GM12878 (cell line): ENCODE measurements at regions not wholly inside any gene's neighbourhood (a gene's known extent, or its start where the extent isn't known, plus 50 kb on each side); places are given as distances from the start of the nearest gene placed in this dataset.

ENCODE experiments used
- ATAC-seq: fragments of 200-7000 bp; cut with Tn5 transposase; 3 replicates; pipeline ENCODE4 v1.9.1; 2020; ENCODE audit warnings: mild to moderate bottlenecking, moderate library complexity
- BruUV-seq: library from RNA; stranded (reverse); fragments of 400-500 nt; replicated peaks from 2 replicates; lab custom pipeline; 2021; lab: Mats Ljungman, UMichigan
- CTCF ChIA-PET: fragments of 300-600 bp; sonication (Branson Sonifier 250); formaldehyde crosslinking; extraction: SDS; loops from one replicate; lab custom pipeline; 2021; ENCODE audit warnings: inconsistent platforms; lab: Yijun Ruan, JAX
- POLR2A ChIA-PET: fragments of 350-600 bp; formaldehyde crosslinking; extraction: SDS; loops from one replicate; lab custom pipeline; 2021; ENCODE audit warnings: inconsistent platforms; lab: Charles Lee
- RAD21 ChIA-PET: fragments of 300-600 bp; sonication (Branson Sonifier 250); formaldehyde crosslinking; loops from one replicate; lab custom pipeline; 2023; ENCODE audit warnings: antibody characterized with exemption; ENCODE audit not compliant: unreplicated experiment; lab: Charles Lee
- SMC1A ChIA-PET: fragments of 300-600 bp; sonication (Branson Sonifier 250); formaldehyde crosslinking; loops from one replicate; lab custom pipeline; 2023; ENCODE audit not compliant: unreplicated experiment, uncharacterized antibody; lab: Charles Lee
- DNase-seq: peaks from one replicate; pipeline ENCODE4 v3.0.0-alpha.2; 2011; ENCODE audit warnings: low read depth, low spot score
- FAIRE-seq: peaks from 3 replicates; lab custom pipeline; 2011; peaks lifted over from hg19 to GRCh38; lab: Jason Lieb, UNC
- H2AFZ ChIP-seq: 2 replicates; pipeline ENCODE4 v1.6.0; 2011; ENCODE audit warnings: low read depth, low read length, control low read depth; ENCODE audit not compliant: control insufficient read depth
- H3K27ac ChIP-seq: 2 replicates; pipeline ENCODE4 v1.5.1; 2011; ENCODE audit warnings: control low read depth; ENCODE audit not compliant: control insufficient read depth, insufficient read depth
- H3K27me3 ChIP-seq, 2 experiments: replicated peaks in 1 of 2; 2 replicates each; pipeline versions ENCODE4 v1.6.0 to v1.6.1; 2011; ENCODE audit warnings: low read length in 1 of 2; ENCODE audit not compliant: control insufficient read depth in 2 of 2, insufficient read depth in 2 of 2
- H3K36me3 ChIP-seq, 2 experiments: 2 replicates each; pipeline ENCODE4 v1.5.1; 2011; ENCODE audit warnings: low read length in 1 of 2; ENCODE audit not compliant: control insufficient read depth in 2 of 2, insufficient read depth in 2 of 2
- H3K4me1 ChIP-seq: 2 replicates; pipeline ENCODE4 v1.6.1; 2011; ENCODE audit warnings: mild to moderate bottlenecking, low read length, moderate library complexity, mixed read lengths; ENCODE audit not compliant: control insufficient read depth, insufficient read depth
- H3K4me2 ChIP-seq: 2 replicates; pipeline ENCODE4 v1.6.0; 2011; ENCODE audit warnings: control low read depth; ENCODE audit not compliant: control insufficient read depth, insufficient read depth
- H3K4me3 ChIP-seq: fragments of 200-600 bp; sonication (generic); 2 replicates; pipeline ENCODE4 v1.5.1; 2016
- H3K79me2 ChIP-seq: 2 replicates; pipeline ENCODE4 v1.6.0; 2011; ENCODE audit warnings: low read length; ENCODE audit not compliant: control insufficient read depth, insufficient read depth
- H3K9ac ChIP-seq: 2 replicates; pipeline ENCODE4 v1.8.0; 2011; ENCODE audit warnings: low read length, control low read depth, mixed read lengths; ENCODE audit not compliant: control insufficient read depth, insufficient read depth
- H3K9me3 ChIP-seq: replicated peaks from 3 replicates; pipeline ENCODE4 v1.5.1; 2011; ENCODE audit warnings: mild to moderate bottlenecking, low read length; ENCODE audit not compliant: control insufficient read depth, insufficient read depth
- H4K20me1 ChIP-seq: 2 replicates; pipeline ENCODE4 v1.6.0; 2011; ENCODE audit not compliant: control insufficient read depth, insufficient read depth
- CEBPB ChIP-seq, 2 experiments: fragments of 150-350 bp in 1 of 2; IDR thresholded peaks; 2 replicates each; pipeline ENCODE4 v1.6.1; 2012 to 2014; ENCODE audit warnings: low read depth in 2 of 2, low read length in 2 of 2, borderline replicate concordance in 1 of 2, inconsistent platforms in 1 of 2
- CHD1 ChIP-seq: IDR thresholded peaks from 2 replicates; pipeline ENCODE4 v1.6.1; 2012; ENCODE audit warnings: low read depth, low read length, improper control_type of control experiment
- FOS ChIP-seq: IDR thresholded peaks from 3 replicates; pipeline ENCODE4 v1.6.1; 2011; ENCODE audit warnings: borderline replicate concordance; ENCODE audit not compliant: insufficient read length; ENCODE audit errors: extremely low read depth
- HDAC6 ChIP-seq: fragments of 200-600 bp; sonication (generic); IDR thresholded peaks from one replicate; pipeline ENCODE4 v1.8.0; 2017; ENCODE audit warnings: antibody characterized with exemption; ENCODE audit not compliant: unreplicated experiment
- HSF1 ChIP-seq: fragments of 150-350 bp; IDR thresholded peaks from 2 replicates; pipeline ENCODE4 v1.6.1; 2014; ENCODE audit warnings: mild to moderate bottlenecking, low read depth, low read length
- IKZF1 ChIP-seq: fragments of 450-650 bp; conservative IDR thresholded peaks from 2 replicates; pipeline ENCODE4 v1.6.1; 2017; ENCODE audit warnings: antibody characterized with exemption, mild to moderate bottlenecking
- IRF4 ChIP-seq: IDR thresholded peaks from 2 replicates; pipeline ENCODE4 v1.6.1; 2011; ENCODE audit warnings: low read depth, low read length
- POLR2AphosphoS5 ChIP-seq: IDR thresholded peaks from 2 replicates; pipeline ENCODE4 v1.6.1; 2011; ENCODE audit warnings: mild to moderate bottlenecking, low read length, inconsistent platforms
- RAD51 ChIP-seq: fragments of 450-650 bp; IDR thresholded peaks from 2 replicates; pipeline ENCODE4 v1.6.1; 2016; ENCODE audit warnings: moderate library complexity, mild to moderate bottlenecking, inconsistent platforms
- SREBF1 ChIP-seq: IDR thresholded peaks from 2 replicates; pipeline ENCODE4 v1.6.1; 2012; ENCODE audit warnings: mild to moderate bottlenecking, low read length
- TCF12 ChIP-seq: IDR thresholded peaks from 2 replicates; pipeline ENCODE4 v1.6.1; 2011; ENCODE audit warnings: low read depth, mild to moderate bottlenecking, low read length
- YBX1 ChIP-seq: fragments of 450-650 bp; IDR thresholded peaks from 2 replicates; pipeline ENCODE4 v1.6.1; 2016; ENCODE audit warnings: antibody characterized with exemption
- ZNF217 ChIP-seq: fragments of 450-650 bp; IDR thresholded peaks from 2 replicates; pipeline ENCODE4 v1.6.1; 2017; ENCODE audit warnings: antibody characterized with exemption, mild to moderate bottlenecking
- ZNF622 ChIP-seq: fragments of 450-650 bp; IDR thresholded peaks from 2 replicates; pipeline ENCODE4 v1.6.1; 2017; ENCODE audit warnings: mild to moderate bottlenecking, inconsistent platforms
- WGBS: methylation state at CpG from one replicate; pipeline ENCODE4 v1.1.6; 2016; ENCODE audit warnings: low lambda C conversion rate; ENCODE audit not compliant: insufficient replicate concordance, insufficient coverage; ENCODE audit errors: missing lambda C conversion rate; 5-methylcytosine and 5-hydroxymethylcytosine counted together
- in situ Hi-C: fragments of 300-500 bp; cut with MboI; formaldehyde crosslinking; loops from 9 replicates; pipeline ENCODE4 v1.14.3; 2018; ENCODE audit warnings: mixed read lengths
- intact Hi-C: fragments of 100-400 bp; cut with micrococcal nuclease; formaldehyde crosslinking; loops from one replicate; pipeline ENCODE4 v1.14.2; 2022; ENCODE audit not compliant: unreplicated experiment

- no peak for TF ChIP-seq IKZF1
- no peak for TF ChIP-seq SREBF1
- TF ChIP-seq ZNF217: no peak
- TF ChIP-seq CEBPB (IDR thresholded peaks at IDR 0.05; ENCODE audit: borderline replicate concordance in 1 of 2, low read depth in 2 of 2, low read length in 2 of 2): no peak
- no peak for TF ChIP-seq POLR2AphosphoS5
- TF ChIP-seq HDAC6: no peak
Observed at GRCh38 chr11:91639359-91639758, 585.3 kb upstream of the FAT3 start (continued).

DNA sequence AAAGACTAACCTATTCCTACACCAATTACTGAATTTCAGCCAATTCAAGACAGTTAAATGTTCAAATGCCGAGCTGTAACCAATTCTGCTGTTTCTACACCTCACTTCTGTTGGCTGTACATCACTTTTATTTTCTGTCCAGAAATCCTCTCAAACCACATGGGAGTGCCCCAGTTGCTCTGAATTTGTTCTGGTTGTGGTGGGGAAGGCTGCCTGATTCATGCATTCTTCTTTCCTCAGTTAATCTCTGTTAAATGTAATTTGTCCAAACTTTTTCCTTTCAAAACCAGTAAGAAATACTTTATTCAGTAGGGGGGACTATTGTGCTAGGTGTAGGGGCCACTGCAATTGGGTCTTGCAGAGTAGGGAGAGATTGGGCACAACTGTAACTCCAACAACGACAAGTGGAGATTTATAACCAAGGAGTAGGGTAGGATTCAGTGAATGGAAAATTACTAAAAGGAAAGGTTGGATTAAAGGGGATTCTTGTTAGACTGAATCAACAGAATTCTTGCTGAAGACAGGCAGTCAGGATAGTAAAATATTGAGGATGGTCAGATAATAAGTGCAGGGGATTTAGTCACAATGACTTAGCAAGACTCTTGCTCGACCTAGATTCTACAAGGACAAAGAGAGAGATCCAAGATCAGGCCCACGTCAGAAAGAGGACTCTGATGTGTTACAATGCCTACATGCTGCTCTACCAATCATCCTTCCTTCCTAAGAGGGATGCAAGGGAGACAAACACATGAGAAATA is 593.5 kb upstream of the FAT3 start:
- Histone ChIP-seq H3K9ac (no peak overlapping the region), H3K4me1 (no peaks in the 10 kb centered on the region), H3K27me3 (no peaks in the 10 kb centered on the region), H3K4me2 (no peak overlapping the region), H3K9me3 (no peaks in the 10 kb centered on the region), H3K27ac (no peak overlapping the region), H4K20me1 (no peaks in the 10 kb centered on the region), H3K36me3 (no peaks in the 10 kb centered on the region), H3K79me2 (no peaks in the 10 kb centered on the region), H3K4me3 (no peak overlapping the region), H2AFZ (no peak overlapping the region)
- WGBS: 3% methylated on average over 4 of the region's 4 CpGs
- RAD21 ChIA-PET: no interaction called here
- CTCF ChIA-PET: no interaction called here
- ATAC-seq (no peak), FAIRE-seq (no peak), DNase-seq (no peak)
- TF ChIP-seq CHD1 (no peak), HSF1 (no peak), FOS (no peak), IRF4 (no peak), YBX1 (no peak), TCF12 (no peak), ZNF622 (no peak), RAD51 (no peak)
- POLR2A ChIA-PET: no interaction called here
- intact Hi-C loops: no loop called here
- SMC1A ChIA-PET: no interaction called here
- BruUV-seq: no TSS peak
- in situ Hi-C loops: no loop called here
